NOMO-1 treated with dmso at 0.1 percent for 144 hours (cell line): ENCODE measurements at regions not wholly inside any gene's neighbourhood (a gene's known extent, or its start where the extent isn't known, plus 50 kb on each side); places are given as distances from the start of the nearest gene placed in this dataset.

Experiments used
- DNase-seq: peaks from one replicate; lab custom pipeline; 2025; ENCODE audit not compliant: unreplicated experiment; lab: John Stamatoyannopoulos, UW

GRCh38 chr5:51902512-51902911 is 519.3 kb downstream of the ISL1 start:
- no peak for DNase-seq

DNA sequence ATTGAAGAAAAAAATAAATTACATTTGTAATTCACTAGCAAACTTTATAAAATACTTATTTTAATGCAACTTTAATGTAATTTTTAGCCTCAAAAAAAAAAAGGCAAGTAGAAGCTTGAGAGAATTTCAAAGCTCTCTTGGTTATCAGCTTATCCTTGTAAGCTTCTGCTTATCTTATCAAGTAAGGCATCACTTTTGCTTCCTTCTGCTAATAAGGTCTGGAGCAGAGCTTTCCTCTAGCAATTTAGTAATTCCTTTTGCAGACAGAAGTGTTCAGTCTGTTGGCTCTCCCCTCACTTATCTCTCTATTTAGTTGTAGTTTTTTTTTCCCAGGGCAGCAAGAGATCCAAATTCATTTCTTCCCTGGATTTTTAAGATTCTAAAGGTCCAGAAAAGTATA is 525.0 kb downstream of the ISL1 start:
- DNase-seq, result no peak

DNA sequence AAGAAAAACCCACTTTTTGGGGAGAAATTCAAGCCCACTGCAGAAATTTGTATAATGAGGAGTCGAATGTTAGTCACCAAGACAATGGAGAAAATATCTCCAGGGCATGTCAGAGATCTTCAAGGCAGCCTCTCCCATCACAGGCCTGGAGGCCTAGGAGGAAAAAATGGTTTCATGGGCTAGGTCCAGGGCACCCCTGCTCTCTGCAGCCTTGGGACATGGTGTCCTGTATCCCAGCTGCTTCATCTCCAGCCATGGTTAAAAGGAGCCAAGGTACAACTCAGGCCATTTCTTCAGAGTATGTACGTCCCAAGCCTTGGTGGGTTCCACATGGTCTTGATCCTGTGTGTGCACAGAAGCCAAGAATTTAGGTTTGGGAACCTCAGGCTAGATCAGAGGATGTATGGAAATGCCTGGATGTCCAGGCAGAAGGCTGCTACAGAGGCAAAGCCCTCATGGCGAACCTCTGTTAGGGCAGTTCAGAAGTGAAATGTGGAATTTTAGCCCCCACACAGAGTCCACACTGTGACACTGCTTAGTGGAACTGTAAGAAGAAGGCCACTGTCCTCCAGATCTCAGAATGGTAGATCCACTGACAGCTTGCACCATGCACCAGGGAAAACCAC is 561.4 kb downstream of the ISL1 start:
- no peak for DNase-seq

GRCh38 chr5:51958473-51958872 is 575.2 kb downstream of the ISL1 start:
- no peak for DNase-seq

DNA sequence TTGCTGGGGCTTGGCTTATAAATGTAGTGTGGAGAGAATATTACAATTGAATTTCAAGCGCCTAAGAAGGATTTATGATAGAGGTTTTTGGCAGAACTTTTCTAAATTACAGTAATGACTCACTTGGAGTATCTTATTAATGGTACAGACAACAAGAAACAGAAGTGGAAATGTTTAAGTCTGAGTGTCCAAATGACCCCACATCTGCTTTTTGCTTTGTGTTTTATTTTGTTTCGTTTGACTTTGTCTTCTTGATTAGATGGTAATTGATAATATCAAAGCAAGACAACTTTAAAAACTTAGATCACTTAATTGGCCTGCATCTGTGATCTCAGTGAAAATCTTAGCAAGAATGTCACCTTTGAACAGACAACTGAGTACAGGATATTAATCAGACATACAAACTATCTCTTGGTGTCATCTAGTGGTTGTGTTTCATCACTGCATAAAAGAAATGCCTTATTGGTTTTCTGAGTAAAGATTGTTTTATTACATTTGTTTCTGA is 577.4 kb downstream of the ISL1 start:
- DNase-seq, result no peak

GRCh38 chr5:51961154-51961562 is 577.9 kb downstream of the ISL1 start:
- DNase-seq, result no peak

- DNase-seq, result no peak
Observed at GRCh38 chr5:51968756-51969155, 585.5 kb downstream of the ISL1 start.

DNA sequence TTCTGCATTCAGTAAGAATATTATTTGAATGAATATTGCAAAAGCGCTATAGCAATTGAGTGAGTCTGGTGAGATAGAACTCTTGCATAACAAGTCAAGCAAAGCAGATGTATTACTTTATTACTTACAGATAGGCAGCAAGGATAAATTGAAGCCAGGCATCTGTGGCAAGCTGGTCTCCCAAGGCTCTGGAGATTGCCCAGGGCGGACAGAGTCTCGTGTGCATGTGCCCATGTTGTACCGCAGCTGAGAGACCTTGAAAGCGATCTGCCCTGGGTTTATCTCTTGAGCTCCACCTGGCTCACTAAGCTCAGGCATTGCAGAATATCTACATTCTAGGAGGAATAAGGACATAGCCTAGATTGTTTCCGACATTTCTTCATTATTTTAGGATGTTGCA is 591.6 kb downstream of the ISL1 start:
- no peak for DNase-seq

- DNase-seq, result no peak
Observed at GRCh38 chr5:51977014-51977413, 593.8 kb downstream of the ISL1 start.

GRCh38 chr5:51983161-51983560 is 599.9 kb downstream of the ISL1 start:
- DNase-seq, result no peak

- DNase-seq, result no peak
Observed at GRCh38 chr5:51986733-51987132, 603.5 kb downstream of the ISL1 start.

DNA sequence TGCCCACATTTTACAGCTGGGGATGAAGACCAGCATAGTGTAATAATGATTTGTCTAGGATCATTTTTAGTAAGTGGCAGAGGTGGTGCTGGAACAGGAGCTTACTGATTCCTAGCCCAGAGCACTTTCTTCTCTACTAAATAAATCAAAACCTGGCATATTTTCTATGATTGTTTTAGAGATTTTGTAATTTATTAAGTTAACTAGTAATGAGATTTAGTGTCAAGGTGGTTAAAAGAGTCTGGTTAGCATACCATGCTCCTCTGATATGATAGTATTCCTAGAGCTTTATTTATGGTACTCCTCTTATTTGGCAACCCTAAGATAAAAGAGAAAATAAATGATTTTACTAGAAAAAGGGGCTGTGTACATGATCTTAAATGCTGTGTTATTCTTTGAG is 604.0 kb downstream of the ISL1 start:
- DNase-seq, result no peak

GRCh38 chr5:51987669-51988209 is 604.5 kb downstream of the ISL1 start:
- DNase-seq, result no peak

- DNase-seq, result no peak
Observed at GRCh38 chr5:51988634-51989033, 605.4 kb downstream of the ISL1 start.

DNA sequence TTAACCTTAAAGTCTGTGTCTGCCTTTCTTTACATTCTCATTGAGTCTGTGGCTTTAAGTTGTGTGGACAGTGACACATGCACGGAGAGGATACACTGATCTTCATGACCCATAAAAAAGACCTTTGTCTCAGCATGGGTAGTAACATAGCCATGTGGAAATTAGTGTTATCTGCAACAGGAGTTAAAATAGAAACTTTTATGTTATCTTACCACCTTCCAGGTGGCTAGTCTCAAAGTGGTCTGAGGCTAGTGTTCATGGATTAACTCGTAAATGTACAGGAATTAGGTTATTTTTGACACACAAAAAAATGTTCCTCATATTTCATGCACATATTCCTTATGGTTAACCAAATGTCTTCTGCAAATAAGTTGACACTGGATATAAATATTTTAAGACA is 607.0 kb downstream of the ISL1 start:
- no peak for DNase-seq

- no peak for DNase-seq
Observed at GRCh38 chr5:51990661-51991180, 607.5 kb downstream of the ISL1 start.

GRCh38 chr5:51991940-51992339 is 608.7 kb downstream of the ISL1 start:
- no peak for DNase-seq

GRCh38 chr5:51995773-51996306 is 612.6 kb downstream of the ISL1 start:
- no peak for DNase-seq

- DNase-seq, result no peak
Observed at GRCh38 chr5:51996356-51996861, 613.2 kb downstream of the ISL1 start.

DNA sequence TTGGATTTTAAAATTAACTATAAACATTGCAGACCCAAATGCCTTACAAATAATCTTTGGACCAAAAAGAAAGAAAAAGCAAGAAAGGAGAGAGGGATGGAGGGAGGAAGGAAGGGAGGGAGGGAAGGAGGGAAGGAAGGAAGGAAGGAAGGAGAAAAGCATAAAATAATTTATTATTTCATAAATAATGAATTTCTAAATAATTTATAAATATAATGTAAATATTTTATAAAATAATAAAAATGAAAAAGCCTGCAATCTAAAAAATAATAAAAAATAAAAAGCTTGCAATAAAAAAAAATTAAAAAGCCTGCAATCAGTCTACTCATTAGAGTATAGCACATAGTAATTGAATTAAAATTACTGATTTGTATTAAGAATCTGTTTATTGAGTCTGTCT is 614.3 kb downstream of the ISL1 start:
- no peak for DNase-seq

GRCh38 chr5:51997949-51998348 is 614.7 kb downstream of the ISL1 start:
- DNase-seq, result no peak

DNA sequence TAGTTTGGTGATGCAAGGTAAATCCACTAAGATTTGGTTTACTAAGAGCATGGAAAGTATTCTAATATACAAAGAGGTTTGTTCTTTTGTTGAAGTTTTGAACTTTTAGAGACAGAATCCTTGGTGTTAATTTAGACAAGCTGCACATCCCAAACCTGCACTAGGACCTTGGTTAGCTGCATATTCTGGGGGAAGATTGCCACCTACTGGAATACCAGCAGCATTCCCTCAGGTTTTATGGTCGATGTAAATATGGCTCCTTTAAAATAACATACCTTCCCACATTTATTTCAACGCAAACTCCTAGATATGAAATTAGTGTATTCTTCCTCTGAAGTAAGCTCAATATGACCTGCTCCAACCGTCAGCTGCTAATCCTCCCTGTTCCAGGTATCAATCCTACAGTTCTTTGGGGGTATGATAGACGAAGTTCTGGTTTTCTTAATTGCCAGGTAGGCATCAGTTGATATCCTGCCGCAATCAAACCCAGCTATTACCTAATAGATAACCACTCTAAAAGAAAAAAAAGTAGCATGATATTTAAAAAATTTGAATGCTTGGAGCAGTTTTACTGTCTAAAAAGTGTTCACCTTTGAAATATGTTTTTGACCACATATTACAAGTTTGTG is 624.1 kb downstream of the ISL1 start:
- no peak for DNase-seq
